ENCODE measurements at regions not wholly inside any gene's neighbourhood (a gene's known extent, or its start where the extent isn't known, plus 50 kb on each side); places are given as distances from the start of the nearest gene placed in this dataset.
"Not testable (repeated sequence)": the region's sequence is repeated elsewhere in the genome, so short reads cannot be mapped to it uniquely, and the experiment has no call there.

DNA sequence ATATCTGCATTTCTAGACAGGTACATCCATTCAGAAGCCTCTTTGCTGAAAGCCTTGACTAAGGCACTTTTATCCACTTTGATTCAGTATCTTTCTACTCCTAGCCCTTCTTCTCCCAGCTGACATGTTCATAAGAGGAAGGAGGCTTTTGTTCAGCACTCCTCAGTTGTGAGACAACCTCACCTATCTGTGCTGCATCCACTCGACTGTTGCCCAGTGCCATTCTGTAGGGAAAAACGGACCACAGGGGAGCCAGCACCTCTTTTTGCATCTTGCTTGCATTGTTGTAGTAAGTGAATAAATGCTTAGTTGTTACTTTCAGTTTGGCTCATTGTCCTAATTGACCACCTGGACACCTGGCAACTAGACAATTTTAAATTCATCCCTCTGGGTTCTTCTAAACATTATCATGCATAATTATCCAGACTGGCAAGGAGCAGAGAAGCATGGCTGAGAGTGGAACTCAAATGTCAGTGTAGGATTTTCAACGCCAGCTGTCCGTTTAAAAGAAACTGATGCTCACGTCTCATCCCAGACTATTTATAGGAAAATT, 83.8 kb upstream of the BOD1L1 start:
- ATAC-seq (ENCODE audit: low FRiP score) = no peak
- TF ChIP-seq, protein P1, sequence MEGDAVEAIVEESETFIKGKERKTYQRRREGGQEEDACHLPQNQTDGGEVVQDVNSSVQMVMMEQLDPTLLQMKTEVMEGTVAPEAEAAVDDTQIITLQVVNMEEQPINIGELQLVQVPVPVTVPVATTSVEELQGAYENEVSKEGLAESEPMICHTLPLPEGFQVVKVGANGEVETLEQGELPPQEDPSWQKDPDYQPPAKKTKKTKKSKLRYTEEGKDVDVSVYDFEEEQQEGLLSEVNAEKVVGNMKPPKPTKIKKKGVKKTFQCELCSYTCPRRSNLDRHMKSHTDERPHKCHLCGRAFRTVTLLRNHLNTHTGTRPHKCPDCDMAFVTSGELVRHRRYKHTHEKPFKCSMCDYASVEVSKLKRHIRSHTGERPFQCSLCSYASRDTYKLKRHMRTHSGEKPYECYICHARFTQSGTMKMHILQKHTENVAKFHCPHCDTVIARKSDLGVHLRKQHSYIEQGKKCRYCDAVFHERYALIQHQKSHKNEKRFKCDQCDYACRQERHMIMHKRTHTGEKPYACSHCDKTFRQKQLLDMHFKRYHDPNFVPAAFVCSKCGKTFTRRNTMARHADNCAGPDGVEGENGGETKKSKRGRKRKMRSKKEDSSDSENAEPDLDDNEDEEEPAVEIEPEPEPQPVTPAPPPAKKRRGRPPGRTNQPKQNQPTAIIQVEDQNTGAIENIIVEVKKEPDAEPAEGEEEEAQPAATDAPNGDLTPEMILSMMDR (IDR thresholded peaks at IDR 0.05) = no peak
- DNase-seq (ENCODE audit: low spot score) = no peak

DNA sequence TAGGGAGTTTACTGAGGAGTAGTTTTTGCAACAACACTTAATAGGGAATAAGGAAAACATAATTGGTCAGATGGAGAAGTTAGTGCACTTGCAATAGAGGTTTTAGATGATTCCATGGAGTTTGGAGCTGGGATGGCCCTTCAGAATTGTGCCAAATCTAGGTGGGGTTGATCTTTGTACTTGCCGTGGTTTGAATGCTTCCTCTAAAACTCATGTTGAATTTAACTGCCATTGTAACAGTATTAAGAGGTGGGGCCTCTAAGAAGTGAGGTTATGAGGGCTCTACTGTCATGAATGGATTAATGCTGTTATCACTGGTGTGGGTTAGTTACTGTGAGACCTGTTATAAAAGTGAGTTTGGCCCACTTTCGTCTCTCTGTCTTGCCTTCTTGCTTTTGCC, 94.4 kb upstream of the BOD1L1 start:
- ATAC-seq (ENCODE audit: low FRiP score) (no peak), DNase-seq (ENCODE audit: low spot score) (no peak)
- TF ChIP-seq, protein P1 (IDR thresholded peaks at IDR 0.05) = no peak

GRCh38 chr4:13722649-13723048, 95.1 kb upstream of the BOD1L1 start:
- TF ChIP-seq, protein P1 (IDR thresholded peaks at IDR 0.05) = no peak

GRCh38 chr4:13728761-13729160, 101.2 kb upstream of the BOD1L1 start:
- no peak for ATAC-seq (ENCODE audit: low FRiP score)
- TF ChIP-seq, protein P1 (IDR thresholded peaks at IDR 0.05) = no peak

More at GRCh38 chr4:13722649-13723048, 95.1 kb upstream of the BOD1L1 start:
- no peak for DNase-seq (ENCODE audit: low spot score)
- ATAC-seq (ENCODE audit: low FRiP score) = no peak

DNA sequence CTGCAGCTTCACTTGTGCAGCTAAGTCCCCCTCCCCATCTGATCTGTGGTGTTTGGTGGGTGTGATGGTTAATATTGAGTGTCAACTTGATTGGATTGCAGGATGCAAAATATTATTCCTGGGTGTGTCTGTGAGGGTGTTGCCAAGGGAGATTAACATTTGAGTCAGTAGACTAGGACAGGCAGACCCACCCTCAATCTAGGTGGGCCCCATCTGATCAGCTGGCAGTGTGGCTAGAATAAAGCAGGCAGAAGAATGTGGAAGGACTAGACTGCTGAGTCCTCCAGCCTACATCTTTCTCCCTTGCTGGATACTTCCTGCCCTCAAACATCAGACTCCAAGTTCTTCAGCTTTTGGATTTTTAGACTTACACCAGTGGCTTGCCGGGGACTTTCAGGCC, 103.5 kb upstream of the BOD1L1 start:
- no peak for DNase-seq (ENCODE audit: low spot score)
- TF ChIP-seq, protein P1 (IDR thresholded peaks at IDR 0.05) = no peak
- ATAC-seq (ENCODE audit: low FRiP score) = no peak

More at GRCh38 chr4:13728761-13729160, 101.2 kb upstream of the BOD1L1 start:
- no peak for DNase-seq (ENCODE audit: low spot score)

- ATAC-seq (ENCODE audit: low FRiP score) = no peak
- TF ChIP-seq, protein P1 (IDR thresholded peaks at IDR 0.05) = no peak
- DNase-seq (ENCODE audit: low spot score) = no peak
Measured at GRCh38 chr4:13733817-13734216, 106.3 kb upstream of the BOD1L1 start.

- TF ChIP-seq, protein P1 (IDR thresholded peaks at IDR 0.05) = no peak
- ATAC-seq (ENCODE audit: low FRiP score) (no peak), DNase-seq (ENCODE audit: low spot score) (no peak)
Measured at GRCh38 chr4:13750594-13750993, 123.1 kb upstream of the BOD1L1 start.

DNA sequence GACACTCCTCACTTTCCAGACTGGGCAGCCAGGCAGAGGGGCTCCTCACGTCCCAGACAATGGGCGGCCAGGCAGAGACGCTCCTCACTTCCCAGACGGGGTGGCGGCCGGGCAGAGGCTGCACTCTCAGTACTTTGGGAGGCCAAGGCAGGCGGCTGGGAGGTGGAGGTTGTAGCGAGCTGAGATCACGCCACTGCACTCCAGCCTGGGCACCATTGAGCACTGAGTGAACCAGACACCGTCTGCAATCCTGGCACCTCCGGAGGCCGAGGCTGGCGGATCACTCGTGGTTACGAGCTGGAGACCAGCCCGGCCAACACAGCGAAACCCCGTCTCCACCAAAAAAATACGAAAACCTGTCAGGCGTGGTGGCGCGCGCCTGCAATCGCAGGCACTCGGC, 134.1 kb upstream of the BOD1L1 start:
- not testable (repeated sequence) for DNase-seq (ENCODE audit: low spot score); ATAC-seq (ENCODE audit: low FRiP score)
